ENCODE measurements at regions not wholly inside any gene's neighbourhood (a gene's known extent, or its start where the extent isn't known, plus 50 kb on each side); places are given as distances from the start of the nearest gene placed in this dataset.

DNA sequence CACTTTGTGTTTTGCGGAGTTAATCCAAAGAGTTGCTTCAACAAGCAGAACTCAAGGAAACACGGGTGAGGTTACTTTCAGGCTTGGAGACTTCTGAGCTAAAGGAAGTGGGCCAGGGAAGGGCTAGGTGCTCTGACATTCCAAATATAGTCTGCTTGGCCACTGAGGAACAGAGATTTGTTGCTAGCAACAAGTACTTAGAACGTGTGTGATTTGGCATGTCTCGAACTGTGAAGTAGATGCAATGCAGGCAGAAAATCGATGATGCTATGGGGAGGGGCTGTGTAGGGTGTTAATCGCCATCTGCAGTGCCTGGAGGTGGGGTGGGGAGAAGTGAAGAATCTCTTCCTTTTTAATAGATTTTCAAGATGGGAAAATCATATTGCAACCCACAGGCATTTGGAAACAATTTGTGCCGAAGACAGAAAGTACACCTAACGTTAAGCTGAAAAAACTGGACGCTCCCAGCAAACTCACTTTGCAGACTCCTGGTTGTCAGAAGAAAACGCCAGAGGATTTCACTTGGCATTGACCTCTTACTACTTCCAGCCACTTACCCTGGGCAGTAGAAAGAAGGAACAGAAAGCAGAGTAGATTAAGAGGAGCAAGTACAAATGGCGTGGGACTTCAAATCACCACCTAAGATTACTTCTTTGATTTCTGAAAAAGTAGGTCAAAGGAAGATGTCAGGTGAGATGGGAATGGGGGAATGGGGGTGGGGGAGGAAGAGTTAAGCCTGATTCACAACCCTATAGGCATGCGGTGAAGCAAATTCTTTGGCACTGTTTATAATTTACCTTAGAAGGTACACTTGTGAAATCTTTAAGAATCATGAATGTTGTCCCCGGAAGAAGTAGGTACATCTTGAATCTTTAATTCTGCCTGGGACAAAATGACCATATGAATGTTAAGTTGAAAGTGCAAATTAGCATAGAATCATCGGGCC lies 314.1 kb downstream of the CD83 start:
- Histone ChIP-seq H3K9me3 (ENCODE audit: low read depth, low read length) (no peaks in the 10 kb centered on the region), H4K20me1 (ENCODE audit: insufficient read depth, low read length) (no peaks in the 10 kb centered on the region), H3K36me3 (ENCODE audit: insufficient read depth, low read length) (no peaks in the 10 kb centered on the region), H3K79me2 (ENCODE audit: insufficient read depth, low read length) (no peaks in the 10 kb centered on the region), H3K4me1 (ENCODE audit: insufficient read depth, low read length) (no peaks in the 10 kb centered on the region), H3K27me3 (ENCODE audit: insufficient read depth, low read length) (peaks cover 7% of the 10 kb centered on the region), H3K27ac (ENCODE audit: low read depth, low read length) (no peak overlapping the region), H3K4me3 (ENCODE audit: insufficient read depth, low read length) (no peak overlapping the region), H3K4me2 (ENCODE audit: insufficient read depth, low read length) (no peak overlapping the region), H2AFZ (ENCODE audit: low read length) (no peak overlapping the region)
- DNase-seq (ENCODE audit: insufficient read length, low spot score, missing footprints): no peak
- TF ChIP-seq, protein P1, sequence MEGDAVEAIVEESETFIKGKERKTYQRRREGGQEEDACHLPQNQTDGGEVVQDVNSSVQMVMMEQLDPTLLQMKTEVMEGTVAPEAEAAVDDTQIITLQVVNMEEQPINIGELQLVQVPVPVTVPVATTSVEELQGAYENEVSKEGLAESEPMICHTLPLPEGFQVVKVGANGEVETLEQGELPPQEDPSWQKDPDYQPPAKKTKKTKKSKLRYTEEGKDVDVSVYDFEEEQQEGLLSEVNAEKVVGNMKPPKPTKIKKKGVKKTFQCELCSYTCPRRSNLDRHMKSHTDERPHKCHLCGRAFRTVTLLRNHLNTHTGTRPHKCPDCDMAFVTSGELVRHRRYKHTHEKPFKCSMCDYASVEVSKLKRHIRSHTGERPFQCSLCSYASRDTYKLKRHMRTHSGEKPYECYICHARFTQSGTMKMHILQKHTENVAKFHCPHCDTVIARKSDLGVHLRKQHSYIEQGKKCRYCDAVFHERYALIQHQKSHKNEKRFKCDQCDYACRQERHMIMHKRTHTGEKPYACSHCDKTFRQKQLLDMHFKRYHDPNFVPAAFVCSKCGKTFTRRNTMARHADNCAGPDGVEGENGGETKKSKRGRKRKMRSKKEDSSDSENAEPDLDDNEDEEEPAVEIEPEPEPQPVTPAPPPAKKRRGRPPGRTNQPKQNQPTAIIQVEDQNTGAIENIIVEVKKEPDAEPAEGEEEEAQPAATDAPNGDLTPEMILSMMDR (IDR thresholded peaks at IDR 0.05; ENCODE audit: extremely low read depth, low read depth, low read length): no peak

DNA sequence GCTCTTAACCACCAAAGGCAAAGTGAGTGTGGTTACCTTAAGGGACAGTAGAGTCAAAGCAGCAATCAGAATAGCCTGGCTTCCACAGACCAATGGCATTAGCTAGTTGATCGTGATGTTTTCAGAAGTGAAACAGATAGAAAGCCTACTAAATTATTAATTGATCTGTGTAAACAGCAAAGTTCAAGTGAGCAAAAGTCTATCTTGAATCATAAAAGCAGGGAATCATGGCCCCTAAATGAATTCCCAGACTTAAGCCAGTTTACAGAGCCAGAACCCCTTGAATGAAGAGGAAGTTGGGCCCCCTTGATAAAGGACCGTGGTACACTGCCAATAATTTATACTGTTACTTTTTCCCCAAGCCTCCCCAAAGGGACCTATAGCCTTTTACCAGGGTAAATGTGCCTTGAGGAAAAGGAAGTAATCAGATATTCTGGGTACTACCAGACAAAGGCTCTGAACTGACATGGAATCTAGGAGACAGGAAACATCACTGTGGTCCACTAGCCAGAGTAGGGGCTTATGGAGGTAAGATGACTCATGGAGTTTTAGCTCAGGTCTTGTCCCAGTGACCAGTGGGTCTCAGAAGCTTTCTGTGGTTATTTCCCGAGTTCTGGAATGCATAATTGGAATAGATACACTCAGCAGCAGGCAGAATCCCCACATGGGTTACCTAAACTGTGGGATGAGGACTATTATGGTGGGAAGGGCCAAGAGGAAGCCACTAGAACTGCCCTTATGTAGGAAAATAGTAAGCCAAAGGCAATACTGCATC lies 317.5 kb downstream of the CD83 start:
- peaks cover 7% of the 10 kb centered on the region for H3K27me3 ChIP-seq (ENCODE audit: insufficient read depth, low read length)
- H3K4me3 ChIP-seq (ENCODE audit: insufficient read depth, low read length): no peak overlapping the region
- H3K4me1 ChIP-seq (ENCODE audit: insufficient read depth, low read length): no peaks in the 10 kb centered on the region
- no peak overlapping the region for H2AFZ ChIP-seq (ENCODE audit: low read length)
- no peaks in the 10 kb centered on the region for H3K36me3 ChIP-seq (ENCODE audit: insufficient read depth, low read length)
- H3K4me2 ChIP-seq (ENCODE audit: insufficient read depth, low read length): no peak overlapping the region
- H4K20me1 ChIP-seq (ENCODE audit: insufficient read depth, low read length): no peaks in the 10 kb centered on the region
- DNase-seq (ENCODE audit: insufficient read length, low spot score, missing footprints): no peak
- no peaks in the 10 kb centered on the region for H3K9me3 ChIP-seq (ENCODE audit: low read depth, low read length)
- TF ChIP-seq, protein P1 (IDR thresholded peaks at IDR 0.05; ENCODE audit: extremely low read depth, low read depth, low read length): no peak
- no peak overlapping the region for H3K27ac ChIP-seq (ENCODE audit: low read depth, low read length)
- no peaks in the 10 kb centered on the region for H3K79me2 ChIP-seq (ENCODE audit: insufficient read depth, low read length)

DNA sequence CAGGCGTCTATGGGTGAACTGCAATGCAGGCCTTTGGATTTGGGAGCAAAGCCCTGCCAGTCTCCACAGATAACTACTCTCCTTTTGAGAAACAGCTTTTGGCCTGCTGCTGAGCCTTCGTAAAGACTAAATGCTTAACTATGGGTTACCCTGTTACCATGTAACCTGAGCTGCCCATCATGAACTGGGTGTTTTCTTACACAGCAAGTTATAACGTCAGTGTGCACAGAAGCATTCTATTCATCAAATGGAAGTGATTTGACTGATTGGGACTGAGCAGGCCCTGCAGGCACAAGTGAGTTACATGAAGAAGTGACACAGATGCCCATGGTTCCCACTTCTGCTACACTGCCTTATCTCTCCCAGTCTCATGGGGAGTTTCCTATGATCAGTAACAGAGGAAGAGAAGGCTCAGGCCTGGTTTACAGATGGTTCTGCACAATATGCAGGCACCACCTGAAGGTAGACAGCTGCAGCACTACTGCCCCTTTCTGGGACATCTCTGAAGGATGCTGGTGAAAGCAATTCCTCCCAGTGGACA lies 319.1 kb downstream of the CD83 start:
- Histone ChIP-seq H3K79me2 (ENCODE audit: insufficient read depth, low read length) (no peaks in the 10 kb centered on the region), H3K4me3 (ENCODE audit: insufficient read depth, low read length) (no peak overlapping the region), H4K20me1 (ENCODE audit: insufficient read depth, low read length) (no peaks in the 10 kb centered on the region), H2AFZ (ENCODE audit: low read length) (no peak overlapping the region), H3K4me2 (ENCODE audit: insufficient read depth, low read length) (no peak overlapping the region), H3K27me3 (ENCODE audit: insufficient read depth, low read length) (peaks cover 4% of the 10 kb centered on the region), H3K4me1 (ENCODE audit: insufficient read depth, low read length) (peaks cover 5% of the 10 kb centered on the region), H3K27ac (ENCODE audit: low read depth, low read length) (no peak overlapping the region), H3K36me3 (ENCODE audit: insufficient read depth, low read length) (no peaks in the 10 kb centered on the region), H3K9me3 (ENCODE audit: low read depth, low read length) (no peaks in the 10 kb centered on the region)
- DNase-seq (ENCODE audit: insufficient read length, low spot score, missing footprints): no peak
- TF ChIP-seq, protein P1 (IDR thresholded peaks at IDR 0.05; ENCODE audit: extremely low read depth, low read depth, low read length): no peak
